ENCODE measurements at regions not wholly inside any gene's neighbourhood (a gene's known extent, or its start where the extent isn't known, plus 50 kb on each side); places are given as distances from the start of the nearest gene placed in this dataset.
"Not testable (repeated sequence)": the region's sequence is repeated elsewhere in the genome, so short reads cannot be mapped to it uniquely, and the experiment has no call there.

DNA sequence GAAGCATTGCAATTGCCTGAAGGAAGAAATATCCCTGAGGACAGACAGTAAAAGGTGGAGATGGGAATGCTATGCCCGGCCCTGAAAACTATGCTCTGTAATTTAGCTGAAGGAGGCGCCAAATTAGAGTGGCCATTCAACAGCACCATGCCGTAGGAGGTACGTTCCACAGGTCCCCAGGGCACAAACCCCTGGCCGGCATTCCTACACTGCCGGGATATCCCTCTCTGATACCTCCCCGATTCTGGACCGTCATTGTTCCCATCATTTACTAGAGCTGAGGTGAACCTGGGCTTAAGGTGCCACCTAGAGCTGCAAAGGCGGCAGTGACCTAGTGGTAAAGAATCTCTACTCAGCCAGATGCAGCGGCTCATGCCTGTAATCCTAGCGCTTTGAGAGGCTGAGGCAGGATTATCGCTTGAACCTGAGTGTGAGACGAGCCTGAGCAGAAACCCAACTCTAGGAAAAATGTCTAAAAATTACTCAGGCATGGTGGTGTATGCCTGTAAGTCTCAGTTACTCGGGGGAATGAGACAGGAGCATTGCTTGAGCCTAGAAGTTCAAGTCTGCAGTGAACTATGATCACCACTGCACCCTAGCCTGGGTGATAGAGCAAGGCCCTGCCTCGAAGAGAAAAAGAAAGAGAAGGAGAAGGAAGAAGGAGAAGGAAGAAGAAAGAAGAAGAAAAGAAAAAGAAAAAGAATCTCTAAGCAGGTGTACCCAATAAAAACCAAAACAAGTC, 53.0 kb upstream of the TNKS2 start:
- DNase-seq (ENCODE audit: low read depth in 2 of 3, low spot score in 1 of 3): no peak

DNA sequence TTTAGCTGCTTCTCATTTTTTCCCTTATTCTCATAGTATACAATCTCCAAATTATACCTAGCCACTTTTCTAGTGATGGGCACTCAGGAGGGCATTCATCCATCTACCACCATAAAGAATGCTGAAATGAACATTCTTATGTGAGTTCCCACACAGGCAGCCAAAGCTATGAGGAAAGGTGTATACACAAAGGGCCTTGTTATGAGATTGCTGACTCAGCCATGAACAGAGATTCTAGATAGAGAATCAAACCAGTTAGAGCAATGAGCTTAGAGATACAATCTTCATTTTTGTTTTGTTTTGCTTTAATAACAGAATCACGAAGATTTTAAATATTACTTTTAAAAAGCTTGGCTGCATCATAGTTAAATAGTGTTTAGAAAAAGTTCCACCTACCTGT, 54.8 kb upstream of the TNKS2 start:
- DNase-seq (ENCODE audit: low read depth in 2 of 3, low spot score in 1 of 3): no peak

DNA sequence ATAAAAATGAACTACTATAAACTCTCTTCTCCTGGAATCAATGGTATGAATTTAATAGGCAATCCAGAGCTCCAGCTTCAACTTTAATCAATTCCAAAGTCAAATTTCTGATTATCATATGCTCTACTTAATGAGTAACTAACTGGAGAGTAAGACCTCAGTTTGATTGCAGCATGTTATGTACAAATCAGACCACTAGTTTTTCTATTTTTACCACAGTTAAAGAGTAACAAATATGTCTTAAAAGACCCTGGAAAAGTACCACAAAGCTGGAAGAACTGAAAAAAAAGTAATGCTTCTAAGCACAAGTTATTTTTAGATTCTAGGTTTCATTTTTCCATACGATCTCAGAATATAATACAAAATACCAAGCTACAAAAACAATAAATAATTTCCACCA, 56.0 kb upstream of the TNKS2 start:
- no peak for DNase-seq (ENCODE audit: low read depth in 2 of 3, low spot score in 1 of 3)

DNA sequence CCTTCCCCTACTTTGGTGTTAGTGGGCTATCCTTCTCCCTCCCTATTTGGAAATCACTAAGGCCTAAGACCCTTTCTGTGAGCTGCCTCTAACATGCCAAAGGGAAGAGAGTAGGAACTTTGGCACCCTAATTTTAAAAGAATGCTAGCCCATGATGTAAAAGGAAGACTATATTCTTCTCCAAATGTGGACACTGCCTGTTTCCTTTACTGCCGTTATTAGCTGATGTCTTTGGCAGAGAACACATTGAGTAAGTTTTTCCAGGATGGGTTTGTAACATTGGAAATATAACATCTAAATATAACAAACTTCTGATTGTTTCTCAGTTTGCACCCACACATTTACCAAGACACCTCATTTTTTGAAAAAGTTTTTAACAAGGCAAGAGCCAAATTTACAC, 56.9 kb upstream of the TNKS2 start:
- DNase-seq (ENCODE audit: low read depth in 2 of 3, low spot score in 1 of 3): no peak

DNA sequence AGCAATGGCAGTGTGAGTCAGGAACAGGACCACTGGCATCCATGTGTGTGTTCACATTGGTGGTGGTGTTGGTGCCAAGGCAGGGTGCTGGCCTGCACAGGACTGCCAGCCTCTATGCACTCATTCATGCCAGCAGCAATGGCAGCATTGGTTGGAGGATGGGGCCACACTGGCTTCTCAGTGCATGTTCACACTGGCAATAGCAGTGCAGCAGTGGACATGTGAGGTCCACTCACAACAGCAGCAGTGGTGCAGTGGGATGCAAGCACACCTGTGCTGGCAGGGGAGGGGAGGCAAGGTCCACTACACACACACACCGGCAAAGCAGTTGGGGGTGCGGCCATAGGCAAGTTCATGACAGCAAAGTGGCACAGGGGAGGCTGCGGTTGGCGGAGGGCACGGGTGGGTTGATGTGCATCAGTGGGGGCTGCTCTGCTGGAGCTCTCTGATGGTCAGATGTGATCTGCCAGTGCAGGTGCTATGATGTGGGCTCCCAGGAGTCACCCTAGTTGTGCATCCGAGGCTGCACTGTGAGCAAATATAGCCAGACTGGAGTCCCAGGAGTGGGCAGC, 57.8 kb upstream of the TNKS2 start:
- DNase-seq (ENCODE audit: low read depth in 2 of 3, low spot score in 1 of 3): no peak

DNA sequence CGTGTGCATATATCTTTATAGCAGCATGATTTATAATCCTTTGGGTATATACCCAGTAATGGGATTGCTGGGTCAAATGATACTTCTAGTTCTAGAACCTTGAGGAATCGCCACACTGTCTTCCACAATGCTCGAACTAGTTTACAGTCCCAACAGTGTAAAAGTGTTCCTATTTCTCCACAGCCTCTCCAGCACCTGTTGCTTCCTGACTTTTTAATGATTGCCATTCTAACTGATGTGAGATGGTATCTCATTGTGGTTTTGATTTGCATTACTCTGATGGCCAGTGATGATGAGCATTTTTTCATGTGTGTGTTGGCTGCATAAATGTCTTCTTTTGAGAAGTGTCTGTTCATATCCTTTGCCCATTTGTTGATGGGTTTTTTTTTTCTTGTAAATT, 66.0 kb upstream of the TNKS2 start:
- not testable (repeated sequence) for DNase-seq (ENCODE audit: low read depth in 2 of 3, low spot score in 1 of 3)

DNA sequence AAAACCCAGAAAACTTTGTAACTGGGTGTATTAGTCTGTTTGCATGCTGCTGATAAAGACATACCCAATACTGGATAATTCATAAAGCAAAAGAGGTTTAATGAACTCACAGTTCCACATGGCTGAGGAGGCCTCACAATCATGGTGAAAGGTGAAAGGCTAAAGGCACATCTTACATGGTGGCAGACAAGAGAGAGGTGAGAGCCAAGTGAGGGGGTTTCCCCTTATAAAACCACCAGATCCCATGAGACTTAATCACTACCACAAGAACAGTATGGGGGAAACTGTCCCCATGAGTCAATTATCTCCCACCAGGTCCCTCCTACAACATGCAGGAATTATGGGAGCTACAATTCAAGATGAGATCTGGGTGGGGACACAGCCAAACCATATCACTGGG, 68.9 kb upstream of the TNKS2 start:
- not testable (repeated sequence) for DNase-seq (ENCODE audit: low read depth in 2 of 3, low spot score in 1 of 3)

DNA sequence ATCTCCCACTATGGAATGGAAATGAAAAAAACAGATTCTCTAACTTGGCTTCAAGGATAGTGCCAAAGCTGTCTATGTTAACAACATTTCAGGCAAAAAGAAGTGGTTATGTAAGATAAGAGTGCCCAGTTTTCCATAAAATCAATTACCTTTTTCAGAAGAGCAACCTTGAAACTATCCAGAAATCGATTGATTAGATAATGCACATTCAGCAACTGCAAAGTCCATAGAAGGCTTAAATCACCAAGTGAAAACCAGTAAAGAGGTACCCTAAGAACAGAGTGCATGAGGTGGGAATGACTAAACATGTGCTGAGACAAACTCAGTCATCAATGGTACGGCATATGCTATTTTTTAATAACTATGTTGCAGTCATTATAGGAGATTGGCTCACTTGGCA, 71.9 kb upstream of the TNKS2 start:
- DNase-seq (ENCODE audit: low read depth in 2 of 3, low spot score in 1 of 3): no peak

DNA sequence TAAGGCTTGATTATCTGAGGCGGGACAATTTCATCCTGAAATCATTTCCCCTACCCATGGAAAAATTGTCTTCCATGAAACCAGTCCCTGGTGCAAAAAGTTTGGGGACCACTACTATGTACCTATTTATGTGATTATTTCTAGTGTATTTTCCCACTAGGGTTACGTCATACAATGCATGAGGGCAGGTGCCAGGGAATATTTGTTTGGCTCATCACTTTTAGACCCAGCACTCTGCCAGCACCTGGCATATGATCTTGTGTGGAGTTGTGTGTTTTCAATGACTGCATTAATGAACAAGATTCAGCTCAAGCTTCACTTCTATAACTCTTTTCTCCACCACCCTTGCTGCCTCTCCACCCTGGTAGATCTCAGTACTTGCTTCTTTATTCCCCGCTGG, 73.3 kb upstream of the TNKS2 start:
- DNase-seq (ENCODE audit: low read depth in 2 of 3, low spot score in 1 of 3): no peak

DNA sequence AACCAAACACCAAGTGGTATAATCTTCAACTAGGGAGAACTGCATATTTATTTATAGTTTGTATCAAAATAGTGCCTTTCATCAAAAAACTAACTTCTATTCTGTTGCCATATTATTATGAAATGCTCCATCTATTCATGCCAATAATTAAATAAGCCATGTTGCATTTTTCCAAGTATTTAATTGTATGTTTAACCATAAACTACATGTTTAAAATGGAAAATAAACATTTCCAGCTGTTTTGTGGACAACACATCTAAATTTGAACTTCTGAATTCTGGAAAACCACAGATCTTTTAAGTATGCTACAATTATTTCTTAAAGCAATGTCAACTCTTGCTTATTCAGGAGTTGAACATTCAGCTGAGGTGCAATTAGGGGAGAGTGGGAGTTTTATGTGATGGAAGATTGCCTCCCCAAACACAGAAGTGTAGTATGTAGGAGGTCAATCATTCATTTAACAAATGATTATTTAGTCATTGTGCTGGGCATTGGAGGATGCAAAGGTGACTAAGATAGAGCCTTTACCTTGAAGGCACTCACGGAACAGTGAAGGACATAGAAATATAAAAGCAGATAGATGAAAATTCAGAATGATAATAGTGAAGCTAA, 80.7 kb upstream of the PPP1R3C start:
- DNase-seq (ENCODE audit: low read depth in 2 of 3, low spot score in 1 of 3): no peak

DNA sequence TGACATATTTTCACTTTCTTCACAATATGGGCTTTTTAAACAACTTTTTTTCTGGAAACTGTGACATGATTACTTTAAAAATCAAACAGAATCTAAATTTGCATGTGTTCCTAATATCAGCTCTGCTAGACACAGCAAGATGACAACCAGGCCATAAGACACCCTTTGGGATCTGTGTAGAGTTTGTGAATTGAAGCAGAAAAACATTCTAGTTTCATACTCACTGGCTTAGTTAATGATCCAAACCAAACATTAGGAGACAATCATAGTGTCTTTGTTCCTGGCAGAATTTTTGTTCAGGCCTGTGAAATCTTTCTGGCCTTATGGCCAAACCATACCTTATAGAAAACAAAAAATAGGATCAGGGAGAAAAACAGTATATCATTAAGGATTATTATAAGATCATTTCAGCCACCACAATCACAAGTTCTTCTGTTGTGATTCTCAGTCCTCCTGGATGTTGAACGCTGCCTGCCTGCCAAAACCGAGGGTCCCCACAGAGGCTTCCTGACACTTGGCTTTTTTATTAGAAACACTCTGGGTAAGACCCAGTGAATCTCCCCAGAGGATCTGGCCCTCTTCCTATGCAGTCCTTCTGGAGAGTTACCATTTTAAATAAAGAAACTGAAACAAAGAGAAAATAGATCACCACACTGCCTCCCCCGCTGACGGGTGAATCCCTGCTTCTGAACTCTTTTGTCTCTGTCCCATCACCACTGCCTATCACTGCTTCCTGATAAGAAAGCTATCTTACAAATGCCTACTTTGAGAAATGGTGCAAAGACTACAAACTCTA, 79.2 kb upstream of the PPP1R3C start:
- DNase-seq (ENCODE audit: low read depth in 2 of 3, low spot score in 1 of 3): no peak

DNA sequence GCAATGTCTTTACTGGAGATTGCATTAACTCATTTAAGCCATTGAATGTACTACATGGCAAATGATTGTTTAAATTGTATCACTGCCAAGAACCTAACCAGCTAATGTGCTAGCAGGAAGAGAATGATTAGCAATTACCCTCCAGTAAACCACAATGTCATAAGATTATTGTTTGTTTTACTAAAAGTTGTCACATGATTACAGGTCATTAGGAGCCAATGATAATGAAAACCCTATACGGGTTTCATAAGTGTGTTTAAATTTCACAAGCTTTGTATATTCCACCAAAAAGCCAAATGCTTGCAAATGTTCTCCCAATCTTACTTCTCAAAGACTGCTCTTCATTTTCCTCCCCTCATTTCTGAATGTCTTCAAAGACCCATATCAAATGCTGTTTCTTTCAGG, 76.5 kb upstream of the PPP1R3C start:
- DNase-seq (ENCODE audit: low read depth in 2 of 3, low spot score in 1 of 3): no peak

DNA sequence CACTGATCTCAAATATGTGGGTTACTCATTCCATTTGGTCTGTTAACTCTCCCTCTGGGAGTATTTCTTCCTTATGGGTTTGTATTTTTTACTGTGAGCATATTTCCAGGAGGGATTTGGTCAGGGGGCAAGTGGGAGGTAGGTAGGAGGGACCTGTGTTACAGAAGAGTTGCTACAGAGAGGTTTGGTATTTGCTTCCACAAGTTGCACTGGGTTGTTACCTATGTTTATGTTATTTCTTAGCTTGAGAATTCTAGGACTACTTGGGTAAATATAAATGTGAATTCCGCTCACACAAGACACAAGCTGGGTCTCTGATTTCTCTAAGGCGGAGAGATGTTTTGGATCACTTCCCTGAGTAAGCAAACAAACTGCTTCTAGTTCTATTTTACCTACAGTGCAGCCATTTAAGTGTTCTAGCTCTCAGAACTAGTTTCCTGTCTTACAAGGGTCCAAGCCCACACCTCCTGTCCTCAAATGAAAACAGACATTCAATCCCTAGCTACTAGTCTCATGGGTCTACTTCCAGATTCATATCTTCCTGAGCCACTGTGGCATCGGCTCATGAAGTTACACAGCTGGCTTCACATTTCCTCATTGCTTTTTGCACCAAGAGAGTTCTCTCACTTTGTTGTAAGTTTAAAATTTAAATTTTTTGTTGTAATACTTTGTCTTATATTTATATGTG, 75.4 kb upstream of the PPP1R3C start:
- no peak for DNase-seq (ENCODE audit: low read depth in 2 of 3, low spot score in 1 of 3)

DNA sequence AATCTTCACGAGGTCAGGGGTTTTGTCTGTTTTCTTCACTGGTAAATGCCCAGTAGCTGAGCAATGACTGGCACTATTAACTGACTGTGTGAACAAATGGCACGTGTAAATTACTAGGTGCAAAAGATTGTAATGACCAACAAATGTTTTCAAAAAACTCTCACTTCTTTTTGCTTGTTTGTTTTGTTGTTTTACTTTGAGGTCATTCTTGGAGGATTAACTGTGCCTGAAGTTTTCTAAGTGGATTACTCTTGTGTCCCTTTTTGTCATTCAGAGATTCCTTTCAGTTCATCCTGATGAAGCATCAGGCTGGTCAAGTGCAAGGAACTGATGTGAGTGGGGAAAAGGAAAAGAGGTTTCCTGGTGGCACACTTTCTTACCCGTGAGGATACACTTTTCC, 74.4 kb upstream of the PPP1R3C start:
- DNase-seq (ENCODE audit: low read depth in 2 of 3, low spot score in 1 of 3): no peak

DNA sequence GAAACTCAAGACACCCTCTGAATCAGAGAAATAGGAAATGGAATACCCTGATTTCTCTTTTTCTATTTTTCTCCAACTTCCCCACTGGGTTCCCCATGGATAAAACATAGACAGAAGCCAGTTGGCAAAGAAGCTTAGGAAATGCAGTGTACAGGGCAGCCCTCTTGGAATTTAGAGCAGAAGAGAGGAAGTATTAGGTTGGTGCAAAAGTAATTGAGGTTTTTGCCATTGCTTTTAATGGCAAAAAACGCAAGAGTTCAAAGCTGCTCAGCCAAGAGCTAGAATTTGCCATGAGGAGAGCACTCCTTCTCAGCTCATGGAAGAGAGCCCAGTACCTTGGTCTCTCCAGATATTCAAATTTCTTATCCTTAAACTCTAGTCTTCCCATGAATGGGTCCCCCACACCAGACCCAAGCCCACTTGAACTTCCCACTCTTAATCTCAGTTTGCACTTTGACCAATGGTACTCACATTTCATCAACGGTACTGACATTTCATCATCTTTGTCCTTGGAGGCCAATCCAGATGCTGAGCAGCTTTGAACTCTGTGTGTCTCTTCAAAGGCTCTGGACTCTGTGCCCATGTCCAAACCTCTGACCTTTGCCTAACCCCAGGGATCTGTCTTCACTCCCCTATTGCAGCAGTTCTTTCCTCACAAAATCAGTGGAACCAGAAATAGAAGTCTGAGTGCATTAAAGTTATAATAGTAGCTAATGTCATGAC, 73.2 kb upstream of the PPP1R3C start:
- no peak for DNase-seq (ENCODE audit: low read depth in 2 of 3, low spot score in 1 of 3)

DNA sequence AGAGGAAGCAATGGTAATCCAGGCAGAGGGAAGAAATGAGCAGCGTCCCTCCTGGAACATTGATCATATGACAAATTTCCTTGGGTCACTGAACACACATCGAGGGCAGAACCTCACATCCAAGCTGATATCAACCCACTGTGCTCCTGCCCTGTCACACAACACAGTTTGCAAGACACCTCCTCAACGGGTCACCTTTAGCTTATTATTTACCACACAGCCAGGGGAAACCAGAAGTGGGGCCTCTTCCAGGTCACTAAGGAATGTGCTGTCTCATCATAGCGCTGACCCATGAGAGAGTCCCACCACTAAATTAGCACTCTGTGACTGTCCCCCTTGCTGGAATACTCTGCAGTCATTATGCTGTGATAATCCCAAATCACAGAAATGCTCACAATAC, 69.7 kb upstream of the PPP1R3C start:
- no peak for DNase-seq (ENCODE audit: low read depth in 2 of 3, low spot score in 1 of 3)

DNA sequence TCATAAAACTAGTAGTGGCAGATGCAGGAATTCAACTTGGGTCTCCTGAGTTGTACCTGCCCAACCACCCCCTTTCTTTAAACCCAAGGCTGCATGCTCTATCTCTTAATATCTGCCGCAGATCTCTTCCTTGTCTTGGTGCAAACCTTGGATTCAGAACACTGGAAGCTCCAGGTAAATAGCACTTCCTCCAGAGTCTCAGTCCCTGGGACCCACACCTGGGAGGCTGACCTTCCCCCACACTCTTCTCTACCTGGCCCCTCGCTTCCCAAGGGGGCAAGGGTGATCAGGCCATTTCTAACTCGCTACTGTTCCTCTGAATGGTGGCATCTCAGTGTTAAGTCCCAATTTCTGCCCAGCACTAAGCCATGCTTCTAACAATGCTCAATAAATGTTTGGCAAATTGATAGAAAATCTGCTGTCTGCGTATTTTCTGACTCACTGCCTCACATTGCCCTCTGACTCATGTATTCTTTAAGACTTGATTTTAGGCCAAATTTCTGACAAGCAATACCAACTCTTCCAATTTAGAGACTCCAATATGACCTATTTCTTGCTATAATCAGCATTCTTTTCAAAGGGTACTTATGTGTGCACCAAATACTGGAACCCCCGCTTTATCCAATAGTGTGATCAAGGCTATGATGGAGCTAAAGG, 68.0 kb upstream of the PPP1R3C start:
- DNase-seq (ENCODE audit: low read depth in 2 of 3, low spot score in 1 of 3): no peak

DNA sequence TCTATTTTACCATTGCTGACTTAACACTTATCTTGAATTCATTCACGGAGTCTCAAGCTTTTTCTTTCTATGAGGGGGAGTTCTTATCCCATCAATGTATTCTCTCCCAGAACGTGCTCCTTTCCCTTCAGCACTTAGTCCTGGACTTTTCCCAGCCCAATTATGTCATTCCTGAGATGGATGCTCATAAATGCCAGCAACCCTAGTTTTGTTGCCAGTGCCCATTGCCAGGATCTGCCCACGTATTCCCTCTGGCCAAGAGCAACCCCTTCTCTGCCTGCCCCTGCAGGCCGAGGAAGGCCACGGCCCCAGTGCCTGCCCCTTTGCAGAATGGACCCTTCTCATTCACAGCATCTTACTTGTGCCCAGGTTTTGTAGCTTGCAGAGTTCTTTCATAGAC, 67.4 kb upstream of the PPP1R3C start:
- no peak for DNase-seq (ENCODE audit: low read depth in 2 of 3, low spot score in 1 of 3)

DNA sequence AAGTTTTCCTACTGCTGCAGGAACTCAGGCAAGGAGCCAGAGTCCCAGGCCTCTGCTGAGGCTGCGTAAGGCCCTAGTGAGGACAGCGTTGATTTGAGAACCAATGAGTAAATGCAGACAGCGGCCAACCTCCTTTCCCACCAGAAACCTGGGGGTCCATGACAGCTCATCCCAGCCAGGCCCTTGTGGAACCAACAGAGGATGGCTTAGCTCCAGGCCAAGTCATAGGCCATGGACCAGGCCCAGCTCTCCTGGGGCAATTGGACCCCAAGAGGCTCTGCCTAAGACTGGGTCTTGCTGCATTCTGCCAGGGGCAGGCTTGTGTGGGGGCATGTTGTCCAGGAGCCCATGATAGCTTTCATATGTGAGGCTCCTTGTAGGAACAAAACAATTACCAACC, 65.4 kb upstream of the PPP1R3C start:
- DNase-seq (ENCODE audit: low read depth in 2 of 3, low spot score in 1 of 3): no peak

DNA sequence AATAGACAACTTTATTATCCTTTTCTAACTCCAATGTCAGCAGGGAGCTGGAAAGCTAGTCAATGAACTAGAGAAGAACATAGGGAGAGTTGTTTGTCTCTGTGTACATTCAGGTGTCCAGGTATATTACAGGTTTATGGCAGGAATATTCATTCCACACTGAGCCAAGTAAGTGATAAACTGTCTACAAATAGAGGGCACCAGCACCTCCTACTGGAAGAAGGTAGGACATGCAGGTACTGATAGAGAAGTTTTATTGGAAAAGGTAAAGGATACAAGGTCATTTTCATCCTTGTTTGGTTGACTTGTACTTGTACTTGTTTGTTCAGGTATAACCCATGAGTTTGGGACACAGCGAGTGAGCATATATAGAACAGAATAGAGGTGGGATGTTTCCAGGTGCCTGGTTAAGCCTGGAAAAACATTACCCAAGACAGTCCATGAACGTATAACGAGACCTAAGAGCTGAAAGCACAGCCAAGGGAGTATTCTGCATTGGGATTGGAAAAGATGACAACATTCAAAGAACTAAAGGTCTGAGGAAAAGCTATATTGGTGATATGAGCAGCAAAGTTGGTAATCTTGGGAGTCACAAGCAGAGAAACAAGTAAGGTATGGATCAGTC, 61.4 kb upstream of the PPP1R3C start:
- peak in 1 of 3 donors; percentile 26 for DNase-seq (ENCODE audit: low read depth in 2 of 3, low spot score in 1 of 3)

Data from stimulated activated CD4-positive, alpha-beta T cell treated with anti-CD3 and anti-CD28 coated beads, Interleukin-12 subunit alpha, Interleukin-12 subunit beta, amount 100 ng/mL, for 48 hours (primary cell).